ENCODE measurements at regions not wholly inside any gene's neighbourhood (a gene's known extent, or its start where the extent isn't known, plus 50 kb on each side); places are given as distances from the start of the nearest gene placed in this dataset.
"Not testable (repeated sequence)": the region's sequence is repeated elsewhere in the genome, so short reads cannot be mapped to it uniquely, and the experiment has no call there.

DNA sequence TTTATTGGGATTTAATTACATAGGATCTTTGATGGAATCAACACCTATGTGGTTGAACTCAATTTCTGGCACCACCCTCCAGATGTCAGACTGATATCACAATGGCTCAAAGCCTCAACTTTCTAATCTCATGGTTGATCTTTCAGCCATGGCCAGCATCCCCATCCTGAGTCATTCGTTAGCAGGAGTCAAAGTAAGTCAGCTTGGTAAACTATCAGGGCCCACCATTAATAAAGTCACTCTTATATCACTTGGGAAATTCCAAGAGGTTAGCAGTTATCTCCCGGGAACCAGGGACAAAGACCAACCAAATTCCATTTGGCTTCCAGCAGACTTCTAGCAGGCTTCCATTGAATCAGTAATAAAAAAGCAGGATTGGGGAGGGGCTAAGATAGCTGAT lies 50.7 kb upstream of the TNFSF4 start:
- H3K18ac ChIP-seq (ENCODE audit: low read length): peak overlapping the region; percentile 80
- H3K36me3 ChIP-seq (ENCODE audit: control insufficient read depth, insufficient read depth, low read length): no peaks in the 10 kb centered on the region
- H3K27ac ChIP-seq (ENCODE audit: low read depth, low read length): peak overlapping the region; percentile 5
- no peak overlapping the region for H3K56ac ChIP-seq (ENCODE audit: low read length)
- H3K4ac ChIP-seq (ENCODE audit: low read depth, low read length): no peak overlapping the region
- no peak overlapping the region for H2BK120ac ChIP-seq (ENCODE audit: low read depth, low read length)
- no peak overlapping the region for H2AK5ac ChIP-seq (ENCODE audit: low read length)
- DNase-seq: peak; percentile 89
- no peak overlapping the region for H4K8ac ChIP-seq (ENCODE audit: low read depth, low read length)
- no peaks in the 10 kb centered on the region for H3K79me2 ChIP-seq (ENCODE audit: control insufficient read depth, insufficient read depth, low read length)
- WGBS (ENCODE audit: extremely low coverage, insufficient coverage, low lambda C conversion rate): no CpG with 5 or more reads among the region's 2 CpGs
- no peak overlapping the region for H2BK15ac ChIP-seq (replicated peaks; ENCODE audit: low read depth)
- peaks cover 5% of the 10 kb centered on the region for H3K4me1 ChIP-seq (ENCODE audit: control insufficient read depth, low read depth, low read length)
- no peak overlapping the region for H3K4me3 ChIP-seq (ENCODE audit: low read length)
- H2BK5ac ChIP-seq (ENCODE audit: low read length): peak overlapping the region; percentile 8
- H3K4me2 ChIP-seq (ENCODE audit: low read length): no peak overlapping the region
- H3K23ac ChIP-seq (ENCODE audit: low read length): peak overlapping the region; percentile 6
- no peaks in the 10 kb centered on the region for H3K79me1 ChIP-seq (ENCODE audit: low read length)
- H3K9ac ChIP-seq (ENCODE audit: low read length): no peak overlapping the region
- H4K5ac ChIP-seq (ENCODE audit: low read length): no peak overlapping the region
- H3K27me3 ChIP-seq (ENCODE audit: insufficient read depth, low read length, poor library complexity): no peaks in the 10 kb centered on the region

DNA sequence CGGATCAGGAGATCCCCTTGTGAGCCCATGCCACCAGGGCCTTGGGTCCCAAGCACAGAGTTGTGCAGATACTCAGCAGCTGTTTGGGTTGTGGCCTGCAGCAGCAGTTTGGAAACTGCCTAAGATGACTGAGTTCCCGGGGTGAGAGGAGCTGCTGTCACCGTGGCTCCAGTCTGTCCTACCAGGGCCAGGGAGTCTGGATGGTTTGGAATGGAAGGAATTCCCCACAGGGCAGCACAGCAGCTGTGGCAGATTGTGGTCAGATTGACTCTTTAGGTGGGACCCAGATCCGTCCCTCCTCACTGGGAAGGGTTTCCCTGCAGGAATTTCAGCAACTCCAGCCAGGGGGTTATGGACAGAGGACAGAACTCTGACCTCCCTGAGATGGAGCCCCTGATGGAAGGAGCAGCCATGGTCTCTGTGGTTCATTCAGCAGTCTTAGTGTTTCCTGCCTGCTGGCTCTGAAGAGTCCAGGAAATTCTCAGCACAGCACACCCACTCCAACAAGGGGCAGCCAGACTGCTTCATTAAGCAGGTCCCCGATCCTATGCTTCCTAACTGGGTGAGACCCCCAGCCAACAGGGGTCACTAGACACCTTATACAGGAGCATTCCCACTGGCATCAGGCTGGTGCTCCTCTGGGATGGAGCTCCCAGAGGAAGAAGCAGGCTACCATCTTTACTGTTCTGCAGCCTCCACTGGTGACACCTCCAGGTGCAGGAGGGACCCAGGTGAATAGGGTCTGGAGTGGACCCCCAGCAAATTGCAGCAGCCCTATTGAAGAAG lies 51.5 kb upstream of the TNFSF4 start:
- H3K4me2 ChIP-seq (ENCODE audit: low read length): no peak overlapping the region
- no peak overlapping the region for H3K23ac ChIP-seq (ENCODE audit: low read length)
- WGBS (ENCODE audit: extremely low coverage, insufficient coverage, low lambda C conversion rate): no CpG with 5 or more reads among the region's 5 CpGs
- H3K79me1 ChIP-seq (ENCODE audit: low read length): no peaks in the 10 kb centered on the region
- peak overlapping the region; percentile 1 for H2BK120ac ChIP-seq (ENCODE audit: low read depth, low read length)
- peaks cover 5% of the 10 kb centered on the region for H3K4me1 ChIP-seq (ENCODE audit: control insufficient read depth, low read depth, low read length)
- peak overlapping the region; percentile 93 for H3K27ac ChIP-seq (ENCODE audit: low read depth, low read length)
- no peaks in the 10 kb centered on the region for H3K36me3 ChIP-seq (ENCODE audit: control insufficient read depth, insufficient read depth, low read length)
- H4K5ac ChIP-seq (ENCODE audit: low read length): no peak overlapping the region
- no peaks in the 10 kb centered on the region for H3K27me3 ChIP-seq (ENCODE audit: insufficient read depth, low read length, poor library complexity)
- H2BK5ac ChIP-seq (ENCODE audit: low read length): peak overlapping the region; percentile 69
- H2BK15ac ChIP-seq (replicated peaks; ENCODE audit: low read depth): no peak overlapping the region
- peak overlapping the region; percentile 76 for H3K56ac ChIP-seq (ENCODE audit: low read length)
- H3K9ac ChIP-seq (ENCODE audit: low read length): no peak overlapping the region
- H3K4me3 ChIP-seq (ENCODE audit: low read length): no peak overlapping the region
- H3K79me2 ChIP-seq (ENCODE audit: control insufficient read depth, insufficient read depth, low read length): no peaks in the 10 kb centered on the region
- DNase-seq: peak; percentile 83
- peak overlapping the region; percentile 50 for H2AK5ac ChIP-seq (ENCODE audit: low read length)
- peak overlapping the region; percentile 81 for H3K18ac ChIP-seq (ENCODE audit: low read length)
- peak overlapping the region; percentile 4 for H3K4ac ChIP-seq (ENCODE audit: low read depth, low read length)
- no peak overlapping the region for H4K8ac ChIP-seq (ENCODE audit: low read depth, low read length)

DNA sequence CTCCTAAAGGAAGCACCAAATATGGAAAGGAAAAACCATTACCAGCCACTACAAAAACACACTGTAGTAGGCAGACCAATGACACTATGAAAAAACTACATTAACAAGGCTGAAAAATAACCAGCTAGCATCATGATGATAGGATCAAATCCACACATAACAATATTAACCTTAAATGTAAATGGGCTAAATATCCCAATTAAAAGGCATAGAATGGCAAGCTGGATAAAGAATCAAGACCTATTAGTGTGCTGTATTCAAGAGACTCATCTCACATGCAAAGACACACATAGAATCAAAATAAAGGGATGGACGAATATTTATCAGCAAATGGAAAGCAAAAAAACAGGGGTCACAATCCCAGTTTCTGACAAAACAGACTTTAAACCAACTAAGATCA lies 53.2 kb upstream of the TNFSF4 start:
- not testable (repeated sequence) for H2BK5ac ChIP-seq (ENCODE audit: low read length); H3K79me2 ChIP-seq (ENCODE audit: control insufficient read depth, insufficient read depth, low read length); H3K4me3 ChIP-seq (ENCODE audit: low read length); H3K4ac ChIP-seq (ENCODE audit: low read depth, low read length); DNase-seq; H2BK120ac ChIP-seq (ENCODE audit: low read depth, low read length); H3K36me3 ChIP-seq (ENCODE audit: control insufficient read depth, insufficient read depth, low read length); H3K27me3 ChIP-seq (ENCODE audit: insufficient read depth, low read length, poor library complexity); H2AK5ac ChIP-seq (ENCODE audit: low read length); H3K23ac ChIP-seq (ENCODE audit: low read length); H3K56ac ChIP-seq (ENCODE audit: low read length); H3K27ac ChIP-seq (ENCODE audit: low read depth, low read length); H2BK15ac ChIP-seq (replicated peaks; ENCODE audit: low read depth); H3K18ac ChIP-seq (ENCODE audit: low read length); H3K4me2 ChIP-seq (ENCODE audit: low read length); H4K5ac ChIP-seq (ENCODE audit: low read length); H4K8ac ChIP-seq (ENCODE audit: low read depth, low read length); H3K4me1 ChIP-seq (ENCODE audit: control insufficient read depth, low read depth, low read length); H3K79me1 ChIP-seq (ENCODE audit: low read length); H3K9ac ChIP-seq (ENCODE audit: low read length)
- WGBS (ENCODE audit: extremely low coverage, insufficient coverage, low lambda C conversion rate): no CpG with 5 or more reads among the region's 1 CpG

DNA sequence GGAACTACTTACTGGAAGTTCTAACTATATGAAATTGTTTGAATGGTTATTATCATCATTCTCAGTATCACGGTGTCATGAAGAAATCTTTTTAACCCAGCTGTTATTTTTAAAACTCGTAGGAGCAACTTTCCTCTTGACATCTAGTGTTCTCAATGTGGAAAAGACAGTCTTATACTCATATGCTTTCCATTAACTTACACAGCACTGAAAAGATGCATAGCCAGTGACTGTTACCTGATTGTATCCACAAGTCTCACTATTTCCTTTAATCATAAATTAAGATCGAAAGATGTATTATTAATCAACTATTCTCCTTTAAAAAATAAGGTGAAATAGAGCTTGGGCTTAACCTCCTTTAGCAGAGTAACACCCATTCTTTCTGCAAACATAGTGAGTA lies 59.7 kb upstream of the TNFSF4 start:
- no peak overlapping the region for H3K4ac ChIP-seq (ENCODE audit: low read depth, low read length)
- H3K4me1 ChIP-seq (ENCODE audit: control insufficient read depth, low read depth, low read length): no peaks in the 10 kb centered on the region
- no peak overlapping the region for H3K4me2 ChIP-seq (ENCODE audit: low read length)
- H2BK15ac ChIP-seq (replicated peaks; ENCODE audit: low read depth): no peak overlapping the region
- no peak overlapping the region for H4K8ac ChIP-seq (ENCODE audit: low read depth, low read length)
- no peak overlapping the region for H4K5ac ChIP-seq (ENCODE audit: low read length)
- H3K23ac ChIP-seq (ENCODE audit: low read length): no peak overlapping the region
- no peak for DNase-seq
- H3K56ac ChIP-seq (ENCODE audit: low read length): no peak overlapping the region
- H3K36me3 ChIP-seq (ENCODE audit: control insufficient read depth, insufficient read depth, low read length): no peaks in the 10 kb centered on the region
- no peak overlapping the region for H3K18ac ChIP-seq (ENCODE audit: low read length)
- no peak overlapping the region for H2BK5ac ChIP-seq (ENCODE audit: low read length)
- no peak overlapping the region for H3K4me3 ChIP-seq (ENCODE audit: low read length)
- no peak overlapping the region for H2AK5ac ChIP-seq (ENCODE audit: low read length)
- no peak overlapping the region for H2BK120ac ChIP-seq (ENCODE audit: low read depth, low read length)
- H3K9ac ChIP-seq (ENCODE audit: low read length): no peak overlapping the region
- no peaks in the 10 kb centered on the region for H3K79me2 ChIP-seq (ENCODE audit: control insufficient read depth, insufficient read depth, low read length)
- WGBS (ENCODE audit: extremely low coverage, insufficient coverage, low lambda C conversion rate): no CpG with 5 or more reads among the region's 3 CpGs
- H3K27ac ChIP-seq (ENCODE audit: low read depth, low read length): no peak overlapping the region
- no peaks in the 10 kb centered on the region for H3K27me3 ChIP-seq (ENCODE audit: insufficient read depth, low read length, poor library complexity)
- H3K79me1 ChIP-seq (ENCODE audit: low read length): no peaks in the 10 kb centered on the region

DNA sequence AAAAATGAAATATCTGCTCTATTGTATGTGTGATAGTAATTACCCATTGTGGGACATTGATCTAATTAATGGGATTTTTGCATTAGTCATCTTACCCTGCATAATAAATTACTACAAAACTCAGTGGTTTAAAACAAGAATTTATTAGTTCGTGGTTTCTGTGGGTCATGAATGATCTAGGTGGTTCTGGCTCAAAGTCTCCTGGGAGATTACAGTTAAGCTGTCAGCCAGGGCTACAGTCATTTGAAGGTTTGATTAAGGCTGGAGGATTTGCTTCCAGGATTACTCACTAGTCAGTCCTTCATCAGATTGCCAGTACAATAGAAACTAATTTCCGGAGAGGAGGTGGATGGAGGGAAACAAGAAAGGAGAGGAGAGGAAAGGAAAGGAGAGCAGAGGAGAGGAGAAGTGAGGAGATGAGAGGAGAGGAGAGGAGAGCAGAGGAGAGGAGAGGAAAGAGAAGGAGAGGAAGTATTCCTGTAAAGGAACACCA lies 60.4 kb upstream of the TNFSF4 start:
- no peak overlapping the region for H3K4me3 ChIP-seq (ENCODE audit: low read length)
- no peaks in the 10 kb centered on the region for H3K36me3 ChIP-seq (ENCODE audit: control insufficient read depth, insufficient read depth, low read length)
- H2BK120ac ChIP-seq (ENCODE audit: low read depth, low read length): no peak overlapping the region
- H3K4ac ChIP-seq (ENCODE audit: low read depth, low read length): no peak overlapping the region
- H4K5ac ChIP-seq (ENCODE audit: low read length): peak overlapping the region; percentile 13
- WGBS (ENCODE audit: extremely low coverage, insufficient coverage, low lambda C conversion rate): no CpG with 5 or more reads among the region's 2 CpGs
- no peak for DNase-seq
- H4K8ac ChIP-seq (ENCODE audit: low read depth, low read length): peak overlapping the region; percentile 39
- H3K4me2 ChIP-seq (ENCODE audit: low read length): no peak overlapping the region
- H3K27ac ChIP-seq (ENCODE audit: low read depth, low read length): no peak overlapping the region
- no peaks in the 10 kb centered on the region for H3K79me1 ChIP-seq (ENCODE audit: low read length)
- peak overlapping the region; percentile 62 for H3K56ac ChIP-seq (ENCODE audit: low read length)
- no peaks in the 10 kb centered on the region for H3K79me2 ChIP-seq (ENCODE audit: control insufficient read depth, insufficient read depth, low read length)
- no peaks in the 10 kb centered on the region for H3K4me1 ChIP-seq (ENCODE audit: control insufficient read depth, low read depth, low read length)
- H2AK5ac ChIP-seq (ENCODE audit: low read length): no peak overlapping the region
- no peaks in the 10 kb centered on the region for H3K27me3 ChIP-seq (ENCODE audit: insufficient read depth, low read length, poor library complexity)
- H2BK15ac ChIP-seq (replicated peaks; ENCODE audit: low read depth): no peak overlapping the region
- peak overlapping the region; percentile 28 for H3K18ac ChIP-seq (ENCODE audit: low read length)
- H3K9ac ChIP-seq (ENCODE audit: low read length): no peak overlapping the region
- no peak overlapping the region for H3K23ac ChIP-seq (ENCODE audit: low read length)
- H2BK5ac ChIP-seq (ENCODE audit: low read length): peak overlapping the region; percentile 38

DNA sequence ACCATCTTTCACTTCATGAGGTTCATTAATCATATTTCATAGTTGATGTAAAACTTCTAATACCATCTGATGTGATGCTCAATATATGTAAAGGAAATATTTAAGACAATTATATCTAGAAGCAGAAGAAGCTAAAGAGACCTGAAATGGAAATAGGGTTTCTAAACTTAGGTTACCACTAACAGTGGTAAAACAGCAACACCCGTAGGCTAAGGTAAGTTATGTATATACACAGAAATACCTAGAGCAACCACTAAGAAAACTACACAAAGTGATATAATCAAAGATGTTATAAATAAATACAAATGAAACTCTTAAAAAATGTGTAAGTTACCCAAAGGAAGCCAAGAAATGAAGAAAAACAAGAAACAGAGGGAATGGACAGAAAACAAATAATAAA lies 61.1 kb upstream of the TNFSF4 start:
- Histone ChIP-seq H3K79me2 (ENCODE audit: control insufficient read depth, insufficient read depth, low read length) (no peaks in the 10 kb centered on the region), H3K4ac (ENCODE audit: low read depth, low read length) (no peak overlapping the region), H3K9ac (ENCODE audit: low read length) (no peak overlapping the region), H3K56ac (ENCODE audit: low read length) (no peak overlapping the region), H3K4me2 (ENCODE audit: low read length) (no peak overlapping the region), H3K36me3 (ENCODE audit: control insufficient read depth, insufficient read depth, low read length) (no peaks in the 10 kb centered on the region), H2BK5ac (ENCODE audit: low read length) (no peak overlapping the region), H3K79me1 (ENCODE audit: low read length) (no peaks in the 10 kb centered on the region), H4K8ac (ENCODE audit: low read depth, low read length) (no peak overlapping the region), H2AK5ac (ENCODE audit: low read length) (no peak overlapping the region), H3K27me3 (ENCODE audit: insufficient read depth, low read length, poor library complexity) (no peaks in the 10 kb centered on the region), H3K4me1 (ENCODE audit: control insufficient read depth, low read depth, low read length) (no peaks in the 10 kb centered on the region), H3K27ac (ENCODE audit: low read depth, low read length) (no peak overlapping the region), H3K23ac (ENCODE audit: low read length) (no peak overlapping the region), H3K4me3 (ENCODE audit: low read length) (no peak overlapping the region), H3K18ac (ENCODE audit: low read length) (no peak overlapping the region), H2BK15ac (replicated peaks; ENCODE audit: low read depth) (no peak overlapping the region), H4K5ac (ENCODE audit: low read length) (no peak overlapping the region), H2BK120ac (ENCODE audit: low read depth, low read length) (no peak overlapping the region)
- no peak for DNase-seq
- no CpG with 5 or more reads among the region's 1 CpG for WGBS (ENCODE audit: extremely low coverage, insufficient coverage, low lambda C conversion rate)
